AG10803 (cell line): ENCODE measurements at regions not wholly inside any gene's neighbourhood (a gene's known extent, or its start where the extent isn't known, plus 50 kb on each side); places are given as distances from the start of the nearest gene placed in this dataset.
A peak's percentile ranks its signal among the peaks of the same experiment; 100 is the strongest.

Source experiments
- DNase-seq: peaks from one replicate; pipeline ENCODE4 v3.0.0; 2010; ENCODE audit warnings: low read depth
- H3K4me3 ChIP-seq: 2 replicates; pipeline ENCODE4 v1.5.1; 2011; ENCODE audit warnings: mild to moderate bottlenecking, low read length, control low read depth
- TF ChIP-seq, protein P1 (sequence below): conservative IDR thresholded peaks from 2 replicates; pipeline ENCODE4 v1.5.1; 2011; ENCODE audit warnings: mild to moderate bottlenecking, low read length, control low read depth, inconsistent platforms

- no peak for DNase-seq
- no peak overlapping the region for H3K4me3 ChIP-seq
- TF ChIP-seq, protein P1, sequence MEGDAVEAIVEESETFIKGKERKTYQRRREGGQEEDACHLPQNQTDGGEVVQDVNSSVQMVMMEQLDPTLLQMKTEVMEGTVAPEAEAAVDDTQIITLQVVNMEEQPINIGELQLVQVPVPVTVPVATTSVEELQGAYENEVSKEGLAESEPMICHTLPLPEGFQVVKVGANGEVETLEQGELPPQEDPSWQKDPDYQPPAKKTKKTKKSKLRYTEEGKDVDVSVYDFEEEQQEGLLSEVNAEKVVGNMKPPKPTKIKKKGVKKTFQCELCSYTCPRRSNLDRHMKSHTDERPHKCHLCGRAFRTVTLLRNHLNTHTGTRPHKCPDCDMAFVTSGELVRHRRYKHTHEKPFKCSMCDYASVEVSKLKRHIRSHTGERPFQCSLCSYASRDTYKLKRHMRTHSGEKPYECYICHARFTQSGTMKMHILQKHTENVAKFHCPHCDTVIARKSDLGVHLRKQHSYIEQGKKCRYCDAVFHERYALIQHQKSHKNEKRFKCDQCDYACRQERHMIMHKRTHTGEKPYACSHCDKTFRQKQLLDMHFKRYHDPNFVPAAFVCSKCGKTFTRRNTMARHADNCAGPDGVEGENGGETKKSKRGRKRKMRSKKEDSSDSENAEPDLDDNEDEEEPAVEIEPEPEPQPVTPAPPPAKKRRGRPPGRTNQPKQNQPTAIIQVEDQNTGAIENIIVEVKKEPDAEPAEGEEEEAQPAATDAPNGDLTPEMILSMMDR, result no peak
Measured at GRCh38 chr9:109689701-109690100, 90.3 kb upstream of the PALM2AKAP2 start.

- H3K4me3 ChIP-seq, result no peak overlapping the region
- TF ChIP-seq, protein P1, result no peak
- peak; percentile 52 for DNase-seq
Measured at GRCh38 chr9:109699019-109699418, 81.0 kb upstream of the PALM2AKAP2 start.

- DNase-seq, result no peak
- TF ChIP-seq, protein P1, result no peak
Measured at GRCh38 chr9:109704546-109704945, 75.5 kb upstream of the PALM2AKAP2 start.

DNA sequence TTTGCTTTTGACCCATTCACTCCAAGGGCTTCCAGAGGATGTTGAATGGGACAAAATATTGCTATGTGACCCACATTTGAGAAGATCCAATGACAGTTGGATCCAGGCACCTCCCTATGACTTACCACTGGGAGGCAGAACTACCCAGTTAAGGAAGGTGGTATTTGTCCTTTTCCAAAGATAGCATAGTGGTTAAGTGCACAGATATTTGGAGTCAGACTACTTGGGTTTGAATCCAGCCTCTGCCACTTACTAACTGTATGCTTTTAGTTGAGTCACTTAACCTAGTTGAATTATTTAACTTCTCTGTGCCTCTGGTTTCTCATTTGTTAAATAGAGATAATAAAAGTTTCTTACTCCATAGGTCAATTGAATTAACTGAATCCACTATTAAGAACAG lies 74.5 kb upstream of the PALM2AKAP2 start:
- TF ChIP-seq, protein P1, result peak; percentile 32
- no peak overlapping the region for H3K4me3 ChIP-seq
- peak; percentile 56 for DNase-seq

More at GRCh38 chr9:109704546-109704945, 75.5 kb upstream of the PALM2AKAP2 start:
- H3K4me3 ChIP-seq, result no peak overlapping the region

GRCh38 chr9:109707355-109707754 lies 72.6 kb upstream of the PALM2AKAP2 start:
- TF ChIP-seq, protein P1, result no peak
- no peak for DNase-seq
- H3K4me3 ChIP-seq, result no peak overlapping the region

- TF ChIP-seq, protein P1, result no peak
- H3K4me3 ChIP-seq, result no peak overlapping the region
- DNase-seq, result peak; percentile 69
Measured at GRCh38 chr9:109708451-109708945, 71.5 kb upstream of the PALM2AKAP2 start.

GRCh38 chr9:109709866-109710265 lies 70.1 kb upstream of the PALM2AKAP2 start:
- DNase-seq, result no peak
- H3K4me3 ChIP-seq, result no peak overlapping the region
- TF ChIP-seq, protein P1, result no peak
